SU-DHL-6 (cell line): ENCODE measurements at regions not wholly inside any gene's neighbourhood (a gene's known extent, or its start where the extent isn't known, plus 50 kb on each side); places are given as distances from the start of the nearest gene placed in this dataset.

Experiments
- CTCF ChIP-seq: fragments of 200-600 bp; sonication (generic); IDR thresholded peaks from one replicate; pipeline ENCODE4 v1.5.1; 2017; ENCODE audit warnings: antibody characterized with exemption, mild to moderate bottlenecking, low read length, moderate library complexity; ENCODE audit not compliant: insufficient read depth, poor library complexity, severe bottlenecking
- EZH2phosphoT487 ChIP-seq: fragments of 200-600 bp; sonication (generic), shearing (Covaris generic); conservative IDR thresholded peaks from 2 replicates; pipeline ENCODE4 v1.6.1; 2018; ENCODE audit warnings: mild to moderate bottlenecking, antibody characterized with exemption, low read length, moderate library complexity, mixed read lengths

GRCh38 chr15:81680829-81681228 lies 306.8 kb upstream of the TMC3 start:
- no peak for TF ChIP-seq CTCF
- no peak for TF ChIP-seq EZH2phosphoT487
